HG03378 (cell line): ENCODE measurements at regions not wholly inside any gene's neighbourhood (a gene's known extent, or its start where the extent isn't known, plus 50 kb on each side); places are given as distances from the start of the nearest gene placed in this dataset.
"Not testable (repeated sequence)": the region's sequence is repeated elsewhere in the genome, so short reads cannot be mapped to it uniquely, and the experiment has no call there.

Experiments used
- ATAC-seq: cut with Tn5 transposase; IDR thresholded peaks from one replicate; pipeline ENCODE4 v1.9.1; 2021; ENCODE audit warnings: mild to moderate bottlenecking, moderate library complexity; ENCODE audit not compliant: unreplicated experiment

DNA sequence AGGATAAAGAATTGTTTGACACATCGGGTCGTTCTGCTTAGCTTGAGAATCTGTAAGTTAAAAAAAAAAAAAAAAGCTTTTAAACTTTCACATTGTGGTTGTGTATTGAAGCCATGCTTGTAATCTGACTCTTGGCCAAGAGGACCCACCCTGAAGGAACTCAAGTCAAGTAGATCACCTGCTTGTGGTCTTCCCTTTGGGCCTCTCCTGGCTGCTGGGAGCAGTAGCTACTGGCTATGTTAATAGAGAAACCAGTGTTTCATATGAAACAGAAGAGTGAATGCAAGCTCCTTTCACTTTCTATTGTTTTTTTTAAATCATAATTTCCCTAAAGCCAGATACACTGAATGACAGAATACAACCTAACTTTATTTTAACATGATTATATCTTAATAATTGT is 402.4 kb upstream of the NDST4 start:
- ATAC-seq = peak; percentile 95

DNA sequence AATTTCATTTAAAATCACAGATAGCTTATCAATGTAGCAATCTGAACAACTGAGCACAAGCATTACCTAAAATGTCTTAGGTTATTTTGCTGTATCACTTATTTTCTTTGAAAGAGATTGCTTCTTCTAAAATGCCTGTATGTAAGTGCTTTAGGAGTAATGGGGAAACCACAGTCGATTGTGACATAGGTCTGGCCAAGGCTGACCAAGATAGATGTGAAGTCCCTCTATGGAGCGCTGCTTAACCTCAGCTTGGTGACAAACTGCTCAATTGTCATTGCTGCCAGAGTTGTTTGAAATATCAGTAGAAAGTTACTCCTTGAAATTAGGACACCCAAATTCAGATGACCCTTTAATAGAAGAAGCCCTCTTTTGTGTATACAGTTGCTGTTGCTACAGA is 401.9 kb upstream of the NDST4 start:
- ATAC-seq = peak; percentile 18

DNA sequence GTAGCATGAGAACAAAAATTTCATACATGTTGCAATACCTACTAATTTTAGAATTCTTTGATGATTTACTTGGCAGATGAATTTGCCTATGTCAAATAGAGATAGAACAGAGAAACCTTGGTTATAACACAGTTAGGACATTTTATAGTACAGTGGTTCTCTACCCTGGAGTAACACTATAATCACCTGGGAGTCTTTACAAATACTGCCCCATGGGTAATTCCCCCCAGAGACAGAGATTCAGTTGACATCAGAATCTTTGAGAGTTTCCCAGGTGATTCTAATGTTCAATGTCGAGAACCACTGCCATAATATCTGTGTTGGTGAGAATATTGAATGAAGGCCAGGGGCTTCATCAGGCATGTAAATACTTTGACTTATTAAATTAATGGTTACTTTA is 401.3 kb upstream of the NDST4 start:
- ATAC-seq = no peak

DNA sequence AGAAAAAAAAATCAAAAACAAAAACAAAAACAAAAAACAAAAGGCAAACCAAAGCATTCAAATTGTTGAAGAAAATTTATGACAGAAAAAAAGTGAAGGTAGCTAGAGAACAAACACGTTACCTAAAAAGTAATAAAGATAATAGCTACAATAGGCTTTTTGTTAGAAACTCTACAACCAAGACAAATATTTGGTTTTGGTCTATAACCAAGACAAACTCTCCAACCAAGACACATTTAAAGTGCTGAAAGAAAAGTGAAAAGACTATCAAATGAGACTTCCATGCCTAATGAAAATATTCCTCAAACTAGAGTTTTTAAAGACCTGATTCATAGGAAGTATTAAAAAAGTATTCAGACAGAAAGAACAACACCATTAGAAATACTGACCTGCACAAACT is 391.9 kb upstream of the NDST4 start:
- ATAC-seq = no peak

DNA sequence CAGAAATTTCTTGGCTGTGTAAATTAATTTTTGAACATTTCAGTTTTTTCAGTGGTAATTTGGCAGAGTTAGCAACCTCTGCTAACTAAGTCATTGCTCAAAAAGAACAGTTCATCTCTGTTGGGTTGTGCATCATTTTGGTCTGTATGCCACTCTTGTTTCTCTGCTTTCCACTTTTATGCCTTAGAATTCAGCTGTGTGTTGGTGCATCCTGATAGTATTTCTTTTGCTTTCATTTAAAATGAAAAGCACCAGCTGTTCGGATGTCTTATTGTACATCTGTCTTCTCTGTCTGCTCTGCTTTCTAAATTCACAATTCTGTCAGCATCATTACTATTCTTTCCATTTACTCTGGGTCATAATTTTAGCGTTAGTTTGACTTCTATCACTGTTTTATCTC is 388.2 kb upstream of the NDST4 start:
- ATAC-seq = no peak

DNA sequence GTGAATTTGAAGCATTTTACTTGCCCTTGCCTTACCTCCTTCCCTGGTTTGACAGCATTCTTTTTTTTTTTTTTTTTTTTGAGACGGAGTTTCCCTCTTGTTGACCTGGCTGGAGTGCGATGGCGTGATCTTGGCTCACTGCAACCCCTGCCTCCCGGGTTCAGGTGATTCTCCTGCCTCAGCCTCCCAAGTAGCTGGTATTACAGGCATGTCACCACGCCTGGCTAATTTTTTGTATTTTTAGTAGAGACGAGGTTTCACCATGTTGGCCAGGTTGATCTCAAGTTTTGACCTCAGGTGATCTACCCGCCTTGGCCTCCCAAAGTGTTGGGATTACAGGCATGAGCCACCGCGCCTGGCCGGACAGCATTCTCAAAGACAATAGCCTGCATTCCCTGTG is 380.4 kb upstream of the NDST4 start:
- ATAC-seq = not testable (repeated sequence)

DNA sequence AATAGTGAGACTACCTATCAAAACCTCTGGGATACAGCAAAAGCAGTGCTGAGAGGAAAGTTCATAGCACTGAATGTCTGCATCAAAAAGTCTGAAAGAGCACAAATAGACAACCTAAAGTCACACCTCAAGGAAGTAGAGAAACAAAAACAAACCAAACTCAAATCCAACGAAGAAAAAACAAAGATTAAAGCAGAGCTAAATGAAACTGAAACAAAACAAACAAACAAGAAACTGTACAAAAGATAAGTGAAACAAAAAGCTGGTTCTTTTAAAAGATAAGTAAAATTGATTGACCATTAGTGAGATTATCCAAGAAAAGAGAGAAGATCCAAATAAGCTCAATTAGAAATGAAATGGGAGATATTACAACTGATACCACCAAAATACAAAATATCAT is 378.3 kb upstream of the NDST4 start:
- no peak for ATAC-seq

DNA sequence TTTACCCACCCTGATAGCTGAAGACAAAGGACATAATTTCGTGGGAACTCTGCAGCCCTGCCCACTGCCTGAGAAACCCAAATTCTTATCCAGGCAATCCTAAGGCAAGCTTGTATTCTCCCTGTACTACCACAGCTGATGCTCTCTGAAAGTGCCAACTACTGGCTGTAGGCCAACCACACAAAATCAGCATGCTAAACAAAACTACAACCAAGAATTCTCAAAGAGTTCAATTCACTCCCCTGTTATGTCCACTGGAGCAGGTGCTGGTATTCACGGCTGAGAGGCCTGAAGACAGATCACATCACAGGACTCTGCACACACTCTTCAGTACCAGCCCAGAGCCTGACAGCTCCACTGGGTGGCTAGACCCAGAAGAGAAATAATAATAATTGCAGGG is 375.9 kb upstream of the NDST4 start:
- no peak for ATAC-seq

DNA sequence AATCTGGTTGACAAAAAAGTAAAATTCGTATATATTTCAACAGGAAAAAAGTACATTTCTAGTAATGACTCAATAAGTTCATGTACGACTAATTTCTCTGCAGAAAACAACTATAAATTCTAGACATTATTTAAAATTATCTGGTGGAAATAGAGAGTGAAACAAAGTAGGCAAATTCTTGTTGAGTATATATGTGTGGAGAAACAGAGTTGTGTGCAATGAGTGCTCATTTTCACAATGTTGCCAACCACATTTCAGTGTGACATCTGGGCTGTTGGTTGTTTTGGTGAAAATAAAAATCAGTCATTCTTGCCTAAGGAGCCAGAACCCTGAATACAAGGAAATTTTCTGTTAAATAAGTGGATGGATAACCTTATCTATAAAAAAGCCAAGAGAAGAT is 372.0 kb upstream of the NDST4 start:
- ATAC-seq = no peak

DNA sequence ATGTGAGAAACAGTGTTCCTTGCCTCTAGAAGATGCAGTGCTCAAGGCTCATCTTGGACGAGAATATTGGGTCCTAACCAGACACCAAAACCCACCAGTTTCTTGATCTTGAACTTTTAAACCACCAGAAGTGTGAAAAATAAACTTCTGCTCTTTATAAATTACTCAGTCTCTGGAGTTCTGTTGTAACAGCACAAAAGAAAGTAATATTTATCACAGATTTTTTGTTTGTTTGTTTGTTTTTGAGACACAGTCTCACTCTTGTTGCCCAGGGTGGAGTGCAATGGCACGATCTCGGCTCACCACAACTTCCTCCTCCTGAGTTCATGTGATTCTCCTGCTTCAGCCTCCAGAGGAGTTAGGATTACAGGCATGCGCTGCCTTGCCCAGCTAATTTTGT is 371.1 kb upstream of the NDST4 start:
- ATAC-seq = no peak

DNA sequence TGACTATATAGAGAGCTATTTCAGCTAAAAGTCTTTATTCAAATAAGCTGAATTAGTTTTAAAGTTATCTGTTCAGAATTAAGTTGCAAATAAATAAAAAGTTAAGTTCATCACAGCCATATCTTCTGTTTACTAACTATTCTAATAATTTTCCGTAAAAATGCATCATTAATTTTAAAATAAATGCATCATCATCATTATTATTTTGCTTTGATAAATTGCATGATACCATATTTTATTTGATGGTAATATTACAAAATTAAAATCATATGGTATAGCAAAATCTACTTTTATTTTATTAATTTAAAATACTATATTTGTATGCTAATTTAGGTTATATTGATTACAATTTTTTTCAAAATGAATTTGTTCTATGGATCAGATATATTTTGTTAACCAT is 357.3 kb upstream of the NDST4 start:
- no peak for ATAC-seq

DNA sequence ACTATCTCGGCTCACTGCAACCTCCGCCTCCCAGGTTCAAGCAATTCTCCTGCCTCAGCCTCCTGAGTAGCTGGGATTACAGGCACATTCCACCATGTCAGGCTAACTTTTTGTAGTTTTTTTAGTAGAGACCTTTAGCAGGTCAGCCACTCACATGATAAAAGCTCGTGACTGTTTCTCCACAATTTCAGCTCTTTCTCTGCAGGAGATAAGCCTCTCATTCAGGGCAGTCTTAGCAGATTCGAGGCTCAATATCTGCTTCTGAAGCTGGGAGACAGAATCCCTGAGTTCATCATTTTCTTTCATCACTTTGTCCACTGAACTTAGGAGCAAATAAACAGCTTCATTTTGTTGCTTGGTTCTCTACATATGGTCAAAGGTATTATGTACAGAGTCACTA is 345.9 kb upstream of the NDST4 start:
- not testable (repeated sequence) for ATAC-seq

DNA sequence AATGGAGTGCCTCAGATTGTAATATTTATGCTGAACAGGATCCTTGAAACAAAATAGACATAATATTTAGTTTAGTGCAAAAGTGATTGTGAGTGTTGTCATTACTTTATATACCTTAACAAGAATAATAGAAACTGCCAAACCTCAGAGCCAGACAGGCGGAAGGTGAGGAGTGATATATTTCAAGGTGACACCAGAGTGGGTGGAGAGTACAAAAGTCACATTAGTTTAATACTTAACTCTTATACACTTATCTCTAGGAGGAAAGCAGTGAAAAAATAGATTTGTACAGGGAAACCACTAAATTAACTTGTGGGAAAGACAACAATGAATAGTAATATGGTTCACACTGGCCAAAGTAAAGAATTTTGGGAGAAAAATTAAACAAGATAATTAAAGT is 342.8 kb upstream of the NDST4 start:
- ATAC-seq = no peak

DNA sequence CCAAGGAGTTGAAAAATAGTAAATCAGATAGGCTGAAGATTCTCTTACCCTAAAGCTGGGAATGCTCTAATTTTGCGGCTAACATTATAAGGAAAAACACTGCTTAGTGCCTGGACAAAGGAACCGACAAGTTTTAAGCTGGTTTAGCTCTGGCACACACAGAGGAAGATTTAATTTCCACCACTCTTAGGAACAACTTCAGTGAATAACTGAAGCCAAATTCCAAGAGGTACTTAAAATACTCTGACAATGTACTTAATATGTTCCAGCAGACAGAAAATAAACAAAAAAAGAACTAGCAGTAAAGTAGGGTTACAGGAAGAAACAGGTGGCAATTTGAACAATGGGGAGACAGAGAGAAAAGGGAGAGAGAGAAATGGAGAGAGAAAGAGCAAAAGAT is 340.8 kb upstream of the NDST4 start:
- ATAC-seq = no peak

DNA sequence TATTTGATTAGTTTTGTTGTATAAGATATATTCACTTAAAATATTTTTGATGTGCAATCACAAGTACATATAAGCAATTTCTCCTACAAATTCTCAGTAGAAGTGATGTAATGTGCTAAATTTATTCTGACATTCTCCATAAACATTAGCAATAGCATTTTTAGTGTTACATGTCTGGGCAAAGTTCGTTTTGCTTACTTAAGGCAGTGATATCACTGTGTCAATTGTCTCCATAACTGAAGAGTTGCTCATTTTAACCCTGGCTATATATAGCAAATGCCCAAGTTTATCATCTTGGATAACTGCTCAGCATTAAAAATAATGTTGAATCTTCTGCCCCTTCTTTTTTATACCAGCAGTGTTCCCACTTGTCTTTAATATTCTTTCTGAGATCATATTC is 340.0 kb upstream of the NDST4 start:
- no peak for ATAC-seq

DNA sequence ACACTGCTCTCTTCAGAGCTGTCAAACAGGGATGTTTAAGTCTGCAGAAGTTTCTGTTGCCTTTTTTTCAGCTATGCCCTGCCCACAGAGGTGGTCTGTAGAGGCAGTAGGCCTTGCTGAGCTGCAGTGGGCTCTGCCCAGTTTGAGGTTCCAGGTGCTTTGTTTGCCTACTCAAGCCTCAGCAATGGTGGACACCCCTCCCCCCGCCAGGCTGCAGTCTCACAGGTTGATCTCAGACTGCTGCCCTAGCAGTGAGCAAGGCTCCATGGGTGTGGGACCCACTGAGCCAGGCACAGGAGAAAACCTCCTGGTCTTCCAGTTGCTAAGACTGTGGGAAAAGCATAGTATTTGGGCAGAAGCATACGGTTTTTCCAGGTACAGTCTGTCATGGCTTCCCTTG is 338.8 kb upstream of the NDST4 start:
- ATAC-seq = not testable (repeated sequence)

DNA sequence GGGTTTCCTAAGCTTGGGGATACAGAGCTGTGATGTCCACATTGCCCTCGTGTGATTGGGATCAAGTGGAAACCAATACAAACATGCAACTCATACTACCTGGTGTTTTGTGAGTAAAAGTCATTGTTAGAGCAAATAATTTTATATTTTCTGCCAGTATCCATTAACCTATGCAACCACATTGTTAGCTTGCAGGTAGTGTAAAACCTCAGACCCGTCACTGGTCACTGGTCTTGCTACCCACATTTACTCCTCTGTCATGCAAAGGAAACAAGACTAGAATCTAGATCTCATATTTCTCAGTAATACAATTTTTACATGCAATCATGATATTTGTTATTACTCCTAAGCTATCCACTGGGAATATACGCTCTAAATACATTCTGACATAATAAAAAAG is 324.3 kb upstream of the NDST4 start:
- no peak for ATAC-seq

DNA sequence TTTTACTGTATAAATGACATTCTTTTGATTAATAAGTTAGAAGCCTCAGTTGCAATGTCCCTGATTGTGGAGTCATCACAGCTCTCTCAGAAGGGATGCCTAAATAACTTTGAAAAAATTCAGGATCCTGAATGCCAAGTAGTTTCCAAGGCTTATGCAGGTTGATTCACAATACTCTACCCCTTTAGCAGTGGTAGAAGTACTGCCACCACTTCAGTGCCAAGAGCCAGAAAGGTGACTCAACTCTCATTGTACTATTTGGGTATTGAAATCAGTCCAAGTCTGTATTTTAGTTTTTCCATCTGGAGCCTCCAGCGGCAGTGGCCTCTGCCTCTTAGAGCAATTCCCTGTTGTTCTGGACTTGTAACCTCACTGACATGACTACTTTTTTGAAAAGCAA is 320.1 kb upstream of the NDST4 start:
- ATAC-seq = no peak

DNA sequence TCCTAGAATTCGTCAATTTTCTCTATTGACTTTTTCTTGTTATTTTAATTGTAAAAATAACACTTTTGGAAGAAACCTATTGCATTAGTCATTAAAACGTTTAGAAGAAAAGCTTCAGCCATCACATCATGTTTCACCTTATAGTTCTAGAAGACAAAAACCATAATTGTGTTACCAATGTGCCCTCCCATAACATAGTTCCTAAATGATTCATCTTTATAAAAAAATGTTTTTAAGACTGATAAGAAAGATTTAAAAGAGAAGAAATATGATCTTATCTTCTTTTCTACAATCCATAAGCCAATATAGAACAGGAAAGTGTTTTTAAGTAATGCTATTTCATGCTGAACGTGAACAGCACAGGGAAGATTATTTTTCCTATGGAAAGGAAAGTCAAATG is 316.6 kb upstream of the NDST4 start:
- no peak for ATAC-seq

DNA sequence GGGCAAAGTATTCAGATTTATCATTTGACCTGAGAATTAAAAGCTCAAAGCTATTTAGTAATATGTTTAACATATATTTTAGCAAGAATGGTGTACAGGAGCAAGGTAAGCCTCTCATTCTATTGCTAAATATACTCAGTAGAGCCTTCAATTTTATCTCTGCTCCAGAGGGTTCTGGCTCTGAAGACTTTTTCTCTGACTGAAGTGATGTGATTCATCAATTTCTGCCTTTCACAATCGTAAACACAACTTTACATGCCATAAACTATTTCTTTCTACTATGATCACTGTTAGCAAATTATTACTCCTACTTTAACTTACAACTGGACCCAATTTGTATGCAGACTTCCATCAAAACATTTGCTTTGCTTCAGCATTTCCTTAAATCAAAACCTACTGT is 315.0 kb upstream of the NDST4 start:
- ATAC-seq = no peak

DNA sequence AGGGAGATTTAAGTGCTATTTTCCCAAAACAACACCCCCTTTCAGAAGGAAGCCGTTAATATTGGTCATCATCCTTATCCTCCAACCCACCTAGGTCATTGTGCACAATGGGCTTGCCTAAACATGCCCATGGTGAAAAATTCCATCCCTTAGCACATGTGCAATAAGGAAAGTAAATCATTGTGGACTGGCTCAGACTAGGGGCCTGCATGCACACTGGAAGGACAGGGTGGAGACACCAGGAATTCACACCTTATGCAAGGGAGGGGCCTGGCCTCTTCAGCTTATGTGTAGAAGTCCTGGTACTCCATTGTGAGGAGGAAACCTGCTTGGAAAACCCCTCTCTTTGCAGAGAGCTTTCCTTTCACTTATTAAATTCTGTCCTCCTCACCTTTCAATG is 311.4 kb upstream of the NDST4 start:
- ATAC-seq = no peak

DNA sequence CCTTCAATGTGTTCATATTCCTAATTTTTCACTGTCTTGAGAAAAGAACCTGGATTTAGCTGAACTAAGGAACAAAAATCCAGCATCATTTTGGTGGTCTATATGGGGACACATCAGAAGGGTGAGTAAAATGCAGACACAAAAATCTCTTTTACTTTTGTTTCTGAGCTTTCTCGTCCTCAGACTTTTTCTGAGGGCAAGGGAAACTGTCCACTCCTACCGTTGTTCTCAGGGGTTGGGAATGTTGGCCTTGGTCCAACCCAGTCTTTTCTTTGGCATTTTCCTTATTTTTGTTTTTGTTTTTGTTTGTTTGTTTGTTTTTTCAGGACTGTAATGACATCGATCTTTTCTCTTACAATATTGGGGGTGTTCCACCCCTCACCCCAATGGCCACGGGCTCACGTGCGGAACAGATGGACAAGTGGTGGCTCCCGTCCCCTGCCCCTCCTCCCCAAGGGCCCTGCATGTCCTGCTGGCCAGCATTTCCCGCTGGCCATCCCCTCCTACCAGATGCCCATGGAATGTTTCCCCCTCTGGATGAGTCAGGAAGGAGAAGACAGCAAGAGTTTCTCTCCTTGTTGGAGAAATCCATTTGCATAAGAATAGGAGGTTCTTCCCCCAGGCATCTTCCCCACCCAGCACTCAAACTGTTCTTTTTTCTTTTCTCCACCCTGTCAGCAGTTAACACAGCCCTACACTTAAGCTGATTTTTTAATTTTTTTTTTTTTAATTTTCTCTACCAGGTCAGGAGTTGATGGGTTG is 305.4 kb upstream of the NDST4 start:
- ATAC-seq = no peak

DNA sequence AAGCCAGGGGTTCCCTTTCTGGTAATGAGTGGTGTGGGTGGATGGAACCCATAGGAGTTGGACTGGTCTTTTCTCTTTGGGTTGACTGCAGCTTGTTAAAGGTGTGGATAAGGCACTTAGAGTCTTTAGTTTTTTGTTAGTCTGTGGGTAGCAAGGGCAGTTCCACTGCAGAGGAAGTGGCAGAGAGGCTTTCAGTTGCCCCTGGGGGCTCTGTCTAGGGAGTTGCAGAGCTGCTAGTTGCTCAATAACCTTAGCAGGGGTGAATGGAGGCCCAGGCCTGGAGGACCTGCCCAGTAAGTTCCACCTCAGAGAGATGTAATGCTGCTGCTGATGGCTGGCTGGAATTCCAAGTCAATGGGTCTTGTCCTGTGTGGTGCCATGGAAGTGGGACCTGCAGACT is 282.6 kb upstream of the NDST4 start:
- no peak for ATAC-seq
